GM21619 (cell line): ENCODE measurements at regions not wholly inside any gene's neighbourhood (a gene's known extent, or its start where the extent isn't known, plus 50 kb on each side); places are given as distances from the start of the nearest gene placed in this dataset.

Source experiments
- ATAC-seq: cut with Tn5 transposase; IDR thresholded peaks from one replicate; pipeline ENCODE4 v1.9.1; 2021; ENCODE audit not compliant: unreplicated experiment

DNA sequence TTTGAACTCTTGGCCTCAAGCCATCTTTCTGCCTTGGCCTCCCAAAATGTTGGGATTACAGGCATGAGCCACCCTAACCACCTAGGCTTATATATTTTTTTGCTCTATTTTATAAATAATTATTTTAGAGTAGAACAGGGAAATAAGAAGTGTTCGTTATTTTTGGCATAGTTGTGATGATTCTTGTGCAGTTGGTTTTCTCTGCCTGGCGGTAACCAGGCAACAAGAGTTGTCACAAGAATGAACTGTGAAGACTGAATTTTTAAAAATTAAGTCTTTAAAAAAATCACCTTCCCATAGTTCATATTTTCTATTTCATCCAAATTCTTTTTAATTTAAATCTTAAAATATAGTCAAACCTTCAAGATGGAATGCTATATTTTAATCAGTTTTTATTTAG lies 310.2 kb downstream of the ARL6IP6 start:
- ATAC-seq: no peak

DNA sequence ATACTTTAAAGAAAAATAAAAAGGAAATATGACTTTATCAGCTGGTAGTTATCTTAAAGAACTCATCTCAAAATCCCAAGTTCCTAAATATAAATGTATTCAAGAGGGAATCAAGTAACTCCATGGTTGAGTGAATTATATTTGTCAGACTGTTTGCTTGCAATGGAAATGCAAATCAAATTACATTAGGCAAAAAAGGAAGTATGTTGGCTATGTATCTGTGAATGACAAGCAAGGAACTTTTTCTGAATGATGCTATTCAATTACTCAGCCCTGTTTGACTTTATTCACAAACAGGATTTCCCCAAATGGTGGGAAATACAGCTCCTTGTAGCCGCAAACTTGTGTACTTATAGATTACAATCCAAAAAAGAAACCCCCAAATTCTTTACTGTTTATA lies 309.1 kb downstream of the ARL6IP6 start:
- ATAC-seq: no peak

DNA sequence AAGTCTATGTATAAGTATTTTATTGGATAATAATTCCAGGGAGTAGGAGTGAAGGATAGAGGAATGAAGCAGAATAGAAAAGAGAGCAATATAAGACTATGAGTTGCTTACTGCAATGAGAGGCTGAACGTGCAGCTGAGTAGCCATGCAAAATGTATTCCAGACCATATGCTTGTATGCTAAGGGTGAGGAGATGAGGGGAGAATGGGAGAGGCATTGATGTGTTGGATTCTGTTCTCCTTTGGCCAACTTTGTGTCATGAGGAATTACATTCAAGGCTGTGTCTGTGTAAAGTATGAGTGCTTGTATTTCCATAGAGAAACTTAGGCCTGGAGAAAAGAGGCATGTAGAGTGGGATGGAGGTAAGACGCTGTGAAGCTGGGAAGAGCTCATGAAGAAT lies 301.8 kb downstream of the ARL6IP6 start:
- no peak for ATAC-seq

DNA sequence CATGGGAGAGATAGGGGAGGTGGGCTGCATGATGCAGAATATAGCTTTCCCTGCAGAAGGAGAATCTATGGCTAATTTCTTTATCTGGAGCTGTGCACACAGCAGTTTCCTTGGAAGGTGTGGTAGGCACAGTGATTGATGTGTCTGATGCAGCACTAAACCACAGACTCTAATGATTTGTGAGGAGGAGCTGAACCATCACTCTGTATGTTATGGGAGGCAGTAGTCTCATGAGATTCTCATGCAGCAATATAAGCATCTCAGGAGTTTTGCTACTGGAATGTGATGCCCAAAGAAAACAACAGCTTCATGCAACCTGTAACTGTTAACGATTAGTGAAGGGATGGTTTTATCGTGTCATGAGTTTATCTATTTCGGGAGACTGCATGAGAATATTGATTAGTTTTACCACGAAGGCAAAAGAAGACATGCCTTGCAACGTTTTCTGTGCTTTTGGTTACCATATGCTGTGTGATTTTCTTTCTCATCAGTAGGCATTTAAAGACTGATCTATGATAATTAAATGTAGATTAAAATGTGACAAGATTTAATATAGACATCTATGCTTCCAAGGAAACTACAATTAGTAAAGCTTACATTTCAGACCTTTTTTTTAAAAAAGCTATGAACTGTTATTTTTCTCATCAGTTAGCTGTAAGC lies 286.8 kb downstream of the ARL6IP6 start:
- ATAC-seq: no peak

DNA sequence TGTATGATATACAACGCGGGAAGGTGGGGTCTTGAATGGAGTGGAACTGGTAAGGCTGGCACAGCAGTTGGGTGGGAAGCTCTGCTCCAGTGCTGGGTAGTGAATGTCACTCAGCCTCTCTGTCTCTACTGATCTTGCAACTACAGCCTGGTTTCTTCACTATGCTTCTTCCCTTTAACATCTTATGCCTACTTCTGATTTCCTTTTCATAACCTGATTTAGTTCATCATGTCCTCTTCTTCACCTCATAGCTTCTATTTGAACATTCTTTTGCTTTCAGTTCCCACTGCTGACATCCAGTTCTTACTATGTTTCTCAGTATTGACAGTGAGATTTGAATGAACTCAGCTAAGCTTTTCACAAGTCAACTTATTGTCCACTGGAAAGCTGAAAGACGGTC lies 286.2 kb downstream of the ARL6IP6 start:
- peak; percentile 40 for ATAC-seq

DNA sequence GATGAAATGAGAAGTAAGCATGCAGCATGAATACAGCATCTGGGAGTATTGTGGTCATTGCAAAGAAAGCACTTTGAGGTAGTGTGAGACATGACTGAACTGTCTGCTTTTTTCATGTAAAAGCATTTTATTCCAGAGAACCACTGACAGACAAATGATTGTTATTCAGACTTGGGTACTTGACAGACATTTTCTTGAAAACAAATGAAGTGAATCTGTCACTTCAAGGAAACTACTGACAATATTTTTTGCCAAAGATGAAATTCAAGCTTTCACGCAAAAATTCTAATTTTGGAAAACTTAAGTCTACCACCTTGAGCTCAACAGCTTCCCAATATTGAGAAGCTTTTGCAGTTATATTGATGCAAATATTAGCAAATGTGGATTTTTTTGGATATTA lies 255.7 kb downstream of the ARL6IP6 start:
- ATAC-seq: no peak

DNA sequence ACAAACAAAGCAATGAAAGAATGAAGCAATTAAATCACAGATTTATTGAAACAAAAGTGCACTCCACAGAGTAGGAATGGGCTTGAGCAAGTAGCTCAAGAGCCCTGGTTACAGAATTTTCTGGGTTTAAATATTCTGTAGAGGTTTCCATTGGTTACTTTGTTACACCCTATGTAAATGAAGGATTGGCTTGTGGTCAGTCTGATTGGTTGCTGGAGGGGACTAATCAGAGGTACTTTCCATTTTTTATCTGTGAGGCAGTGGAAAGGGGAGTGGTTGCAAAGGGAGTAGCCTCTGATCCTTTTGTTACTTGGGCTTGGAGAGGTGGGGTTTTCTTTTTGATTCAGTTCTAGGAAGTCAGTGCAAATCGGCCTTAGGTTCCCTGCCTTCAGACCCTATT lies 253.3 kb downstream of the ARL6IP6 start:
- no peak for ATAC-seq

DNA sequence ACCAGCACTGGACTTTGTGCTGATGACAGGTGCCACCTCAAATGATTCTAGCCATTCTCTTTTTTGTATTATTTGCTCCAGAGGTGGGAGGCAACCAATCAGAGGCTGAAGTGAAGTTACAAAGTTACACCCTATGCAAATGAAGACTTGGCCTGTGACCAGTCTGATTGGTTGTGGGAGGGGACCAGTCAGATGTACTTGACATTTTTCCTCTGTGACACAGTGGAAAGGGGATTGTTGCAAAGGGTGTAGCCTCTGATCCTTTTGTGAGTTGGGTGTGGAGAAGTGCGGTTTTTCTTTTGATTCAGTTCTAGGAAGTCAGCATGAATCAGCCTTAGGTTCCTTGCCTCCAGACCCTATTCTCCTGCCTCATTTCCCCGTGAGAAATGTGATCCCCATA lies 244.0 kb downstream of the ARL6IP6 start:
- ATAC-seq: no peak

DNA sequence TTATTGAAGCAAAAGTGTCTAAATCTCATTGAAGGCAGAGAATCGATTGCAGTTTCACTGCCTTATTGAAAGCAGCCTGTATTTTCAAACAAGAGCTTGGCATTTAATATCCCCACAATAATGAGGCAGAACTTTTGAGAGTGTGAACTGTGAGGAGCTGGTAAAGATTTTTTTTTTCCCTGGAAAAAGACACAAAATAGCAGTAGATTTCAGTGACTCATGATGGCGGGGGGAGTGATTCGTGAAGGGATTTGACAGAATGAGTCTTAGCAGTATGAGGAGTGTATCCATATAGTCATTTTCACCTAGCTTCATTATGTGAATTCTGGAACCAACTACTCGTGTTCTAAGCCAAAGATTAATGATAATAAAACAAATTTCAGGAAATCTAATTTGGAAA lies 242.9 kb downstream of the ARL6IP6 start:
- ATAC-seq: no peak

DNA sequence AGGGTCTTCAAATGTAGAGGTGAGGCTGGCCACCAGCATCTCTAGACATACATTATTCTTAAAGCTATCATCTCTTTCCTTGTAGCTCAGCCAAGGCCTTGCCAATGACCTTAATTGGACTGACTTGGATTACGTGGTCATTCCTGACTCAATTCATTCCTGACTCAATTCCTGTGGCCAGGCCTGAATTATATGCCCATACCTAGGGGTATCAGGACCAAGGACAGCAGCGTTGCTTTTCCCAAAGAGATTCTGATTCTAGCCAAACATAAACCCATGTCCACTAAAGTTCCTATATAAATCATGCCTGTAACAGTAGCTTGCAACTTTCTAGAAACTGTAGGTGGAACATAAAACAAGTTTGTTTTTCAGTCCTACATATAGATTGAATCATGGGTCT lies 231.7 kb downstream of the ARL6IP6 start:
- no peak for ATAC-seq

DNA sequence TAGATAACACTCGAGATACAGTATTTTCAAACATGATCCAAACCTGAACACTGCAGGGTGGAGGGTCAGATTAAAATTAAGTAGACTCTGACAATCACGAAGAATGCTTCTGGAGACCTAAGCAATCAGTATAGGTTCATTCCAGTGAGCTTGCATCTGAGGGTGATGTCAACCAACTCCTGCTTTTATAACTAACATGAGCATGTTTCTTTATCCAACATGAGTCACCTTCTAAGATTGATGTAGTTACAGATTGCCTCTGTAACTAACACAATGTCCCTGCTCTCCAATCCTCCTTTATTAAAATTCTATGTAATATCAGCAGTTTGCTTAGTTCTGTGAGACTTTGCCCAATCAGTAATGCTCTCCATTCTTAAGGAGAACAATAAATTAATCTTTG lies 225.7 kb downstream of the ARL6IP6 start:
- ATAC-seq: no peak

DNA sequence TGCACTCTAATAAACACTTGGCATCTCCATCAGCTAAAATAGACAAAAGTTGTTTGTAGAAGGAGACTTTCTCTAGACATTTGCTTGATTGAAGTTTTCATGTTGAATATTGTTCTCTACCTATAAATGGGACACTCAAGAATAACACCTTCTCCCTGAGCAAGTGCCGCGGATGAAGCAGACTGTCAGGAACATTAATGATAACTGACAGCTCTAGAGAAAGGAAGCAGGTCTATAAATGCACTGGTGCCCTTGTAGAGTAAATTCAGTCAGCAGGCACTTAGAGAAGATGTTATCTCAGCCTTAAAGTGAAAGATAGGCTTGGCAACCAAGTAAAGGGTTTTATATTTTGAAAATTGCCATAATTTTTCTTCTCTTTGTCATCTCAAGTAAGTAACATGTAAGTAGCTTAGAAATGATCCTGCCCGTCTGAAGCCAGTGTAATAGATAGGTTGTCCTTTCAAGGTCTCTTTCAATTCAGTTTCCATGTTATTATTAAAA lies 224.6 kb downstream of the ARL6IP6 start:
- ATAC-seq: no peak

DNA sequence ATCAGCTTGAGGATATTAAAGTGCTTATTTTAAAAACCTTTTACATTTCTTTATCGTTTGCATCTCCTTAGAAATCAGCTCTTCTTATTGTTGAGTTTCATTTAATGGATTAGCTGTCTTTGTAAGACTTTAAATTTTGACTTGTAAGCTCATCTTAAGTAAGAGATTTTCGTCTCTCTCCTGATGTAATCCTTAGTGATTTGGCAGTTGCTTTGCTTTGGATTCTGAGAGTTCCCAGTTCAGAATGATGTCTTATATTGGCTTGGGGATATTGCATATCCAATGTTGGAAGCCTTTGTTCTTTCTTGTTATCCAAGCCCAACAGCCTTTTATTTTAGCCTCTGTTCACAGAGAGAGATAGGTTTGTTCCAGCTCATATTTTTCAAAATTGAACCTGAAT lies 212.1 kb downstream of the ARL6IP6 start:
- no peak for ATAC-seq

DNA sequence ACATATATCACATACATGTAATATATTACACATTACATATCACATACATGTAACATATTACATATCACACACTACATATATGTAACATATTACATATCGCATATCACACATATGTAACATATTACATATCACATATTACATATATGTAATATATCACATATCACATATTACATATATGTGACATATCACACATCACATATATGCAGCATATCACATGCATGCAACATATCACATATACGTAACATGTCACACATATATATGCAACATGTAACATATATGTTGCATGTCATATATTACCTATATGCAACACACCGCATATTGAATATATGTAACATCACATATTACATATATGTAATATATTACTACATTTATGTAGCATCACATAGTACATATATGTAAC lies 211.2 kb downstream of the ARL6IP6 start:
- no peak for ATAC-seq

DNA sequence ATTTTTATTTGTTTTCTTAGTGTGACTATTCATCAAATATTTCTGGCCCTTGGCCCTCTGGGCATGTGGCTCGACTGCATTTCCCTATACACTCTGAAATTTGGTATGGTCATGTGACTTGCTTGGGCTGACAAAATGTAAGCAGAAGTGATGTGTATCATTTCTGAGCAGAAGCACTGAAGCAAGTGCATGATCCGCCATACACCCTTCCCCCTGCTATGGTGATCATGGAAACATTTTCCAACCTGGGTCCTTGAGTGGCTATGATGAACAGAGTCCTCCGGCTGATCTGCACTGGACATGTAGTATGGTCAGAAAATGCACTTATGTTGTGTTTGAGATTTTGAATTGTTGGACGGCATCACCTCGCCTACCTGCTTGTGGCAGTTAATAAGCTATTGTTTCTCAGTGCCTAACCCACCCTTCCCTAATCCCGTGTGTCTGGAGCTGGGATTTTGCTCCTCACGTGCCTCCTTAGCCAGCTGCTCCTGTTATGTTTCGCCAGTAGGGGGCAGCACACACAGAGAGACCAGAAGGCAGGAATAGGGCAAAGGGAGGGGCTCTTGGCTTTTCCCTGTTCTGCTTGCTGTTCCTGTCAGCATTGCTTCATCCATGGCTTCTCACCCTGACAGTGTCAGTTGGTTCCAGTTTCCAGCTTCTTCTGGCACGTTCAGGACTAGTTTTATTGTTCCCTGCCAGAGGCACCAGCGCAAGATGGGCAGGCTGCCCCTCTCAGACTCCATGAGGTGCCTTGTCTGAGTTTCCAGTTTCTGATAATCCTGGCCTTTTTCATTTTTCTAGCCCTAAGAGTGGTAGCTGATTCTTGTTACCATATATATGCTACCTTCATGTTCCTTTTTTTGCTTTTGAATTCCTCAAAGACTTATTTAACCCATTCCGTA lies 207.4 kb downstream of the ARL6IP6 start:
- peak; percentile 88 for ATAC-seq

DNA sequence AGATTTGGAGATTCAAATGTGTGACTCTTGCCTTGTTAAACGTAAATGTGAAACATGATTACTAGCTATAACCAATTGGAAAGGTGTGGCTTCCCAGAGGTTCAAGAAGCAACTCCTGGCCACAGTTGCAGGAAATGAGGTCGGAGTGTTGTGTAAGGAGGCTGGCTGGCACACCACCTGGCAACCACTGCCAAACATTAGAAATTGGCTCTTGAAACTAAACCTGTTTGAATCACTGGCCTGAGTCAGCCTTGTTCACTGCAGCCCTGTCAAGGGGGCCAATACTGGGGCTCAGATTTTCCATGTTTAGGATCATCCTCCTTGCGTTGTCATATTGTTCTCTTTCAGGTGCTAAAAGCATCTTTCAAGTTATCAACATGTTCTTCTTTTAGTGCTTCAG lies 206.3 kb downstream of the ARL6IP6 start:
- ATAC-seq: no peak

DNA sequence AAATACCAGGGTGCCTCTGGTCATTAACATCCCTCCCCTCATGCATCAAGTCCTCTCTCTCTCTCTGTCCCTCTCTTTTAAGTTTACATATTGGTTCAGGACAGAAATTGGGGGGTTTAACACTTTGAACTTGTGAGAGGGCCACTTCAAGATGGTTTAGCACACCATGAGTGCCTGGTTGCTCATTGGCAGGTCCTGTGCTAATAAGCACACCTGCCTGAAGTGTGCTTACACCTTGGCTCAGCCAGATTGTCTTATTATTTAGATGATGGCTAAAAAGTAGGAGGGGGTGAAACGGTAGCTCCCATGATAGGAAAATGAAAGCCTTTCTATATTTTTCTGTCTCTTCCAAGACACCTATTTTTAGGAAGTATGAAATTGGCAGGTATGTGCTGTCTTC lies 205.8 kb downstream of the ARL6IP6 start:
- ATAC-seq: no peak

DNA sequence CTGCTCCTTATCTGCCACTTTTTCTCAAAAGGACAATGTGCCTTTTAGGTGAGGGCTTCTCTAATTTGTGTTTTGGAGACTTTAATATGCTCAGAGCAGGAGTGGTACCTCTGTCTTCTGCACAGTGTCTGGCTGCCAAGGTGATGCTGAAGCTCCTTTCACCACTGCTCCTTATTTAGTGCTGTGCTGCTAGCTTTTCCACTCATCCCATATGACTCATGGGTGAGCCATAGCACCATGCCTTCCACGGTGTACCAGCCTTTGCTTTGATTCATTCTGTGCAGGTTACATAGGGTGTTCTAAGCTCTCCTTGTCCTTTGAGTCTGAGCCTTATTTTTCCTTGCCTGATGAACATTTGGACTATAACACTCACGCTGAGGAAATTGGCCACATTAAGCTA lies 202.4 kb downstream of the ARL6IP6 start:
- no peak for ATAC-seq

DNA sequence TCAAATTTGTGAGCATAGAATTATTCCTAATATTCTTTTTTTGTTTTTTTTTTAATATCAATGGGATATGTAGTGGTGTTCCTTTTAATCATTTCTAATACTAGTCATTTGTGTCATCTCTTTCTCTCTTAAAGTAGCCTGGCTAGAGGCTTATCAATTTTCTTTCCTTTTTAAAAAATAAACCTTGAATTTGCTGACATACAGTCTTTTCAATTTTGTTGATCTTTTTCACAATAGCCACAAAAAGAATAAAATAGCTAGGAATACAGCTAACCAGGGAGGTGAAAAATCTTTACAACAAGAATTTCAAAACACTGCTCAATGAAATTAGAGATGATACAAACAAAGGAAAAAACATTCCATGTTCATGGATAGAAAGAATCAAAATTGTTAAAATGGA lies 192.6 kb downstream of the ARL6IP6 start:
- no peak for ATAC-seq

DNA sequence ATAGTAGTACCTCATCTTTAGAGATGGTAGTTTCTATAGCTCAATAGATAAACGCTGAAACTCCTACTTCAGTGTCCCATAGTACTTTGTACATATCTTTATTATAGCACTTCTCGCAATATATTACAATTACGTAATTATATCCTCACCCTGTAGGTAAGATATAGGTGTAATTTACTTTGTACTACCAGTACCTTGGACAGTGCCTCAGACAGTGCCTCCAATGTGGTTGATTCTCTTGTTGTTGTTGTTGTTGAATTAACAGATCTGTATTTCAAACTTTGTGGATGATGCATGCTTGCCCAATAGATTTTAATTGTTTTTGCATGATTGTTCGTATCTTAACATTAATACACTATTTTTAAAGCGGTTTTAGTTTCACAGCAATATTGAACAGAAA lies 188.6 kb downstream of the ARL6IP6 start:
- ATAC-seq: no peak

DNA sequence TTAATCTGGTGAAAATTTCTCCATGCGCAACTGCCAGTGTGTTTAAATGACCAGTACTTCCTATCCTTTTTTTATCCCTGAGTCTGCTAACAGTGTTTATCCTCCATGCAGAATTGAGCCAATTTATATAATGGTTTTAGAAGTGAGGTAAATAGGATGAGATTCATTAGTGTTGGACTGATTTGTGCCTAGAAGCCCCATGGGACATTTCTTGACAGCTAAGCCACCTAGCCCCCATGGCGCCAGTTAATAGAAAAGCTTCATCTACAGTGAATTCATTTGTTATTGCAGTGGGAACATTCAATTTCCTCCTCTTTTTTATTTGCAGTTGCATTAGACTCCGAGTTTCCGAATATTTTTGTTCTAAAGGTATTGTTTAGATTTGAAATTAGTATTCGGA lies 175.6 kb downstream of the ARL6IP6 start:
- ATAC-seq: no peak

DNA sequence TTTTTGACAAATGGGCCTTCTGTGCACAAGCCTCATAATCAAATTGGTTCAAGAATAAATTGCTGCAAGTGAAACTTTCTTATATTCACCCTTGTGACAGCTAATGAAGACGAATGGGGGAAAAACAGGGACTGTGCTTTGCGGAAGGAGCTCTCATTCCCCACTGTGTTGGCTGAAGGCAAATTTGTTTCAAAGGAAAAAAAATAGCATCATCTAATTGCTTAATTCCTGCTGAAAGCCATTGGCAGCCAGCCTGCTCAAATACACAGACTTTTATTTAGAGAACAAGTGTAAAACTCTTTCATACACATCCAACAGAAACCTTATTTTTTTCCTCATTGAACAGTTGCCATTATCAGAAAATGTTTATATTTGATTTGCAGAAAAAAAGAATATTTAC lies 172.3 kb downstream of the ARL6IP6 start:
- ATAC-seq: no peak
